ENCODE measurements at regions not wholly inside any gene's neighbourhood (a gene's known extent, or its start where the extent isn't known, plus 50 kb on each side); places are given as distances from the start of the nearest gene placed in this dataset.
"Not testable (repeated sequence)": the region's sequence is repeated elsewhere in the genome, so short reads cannot be mapped to it uniquely, and the experiment has no call there.

GRCh38 chr5:38645508-38645907, 89.1 kb upstream of the LIFR start:
- DNase-seq: no peak

DNA sequence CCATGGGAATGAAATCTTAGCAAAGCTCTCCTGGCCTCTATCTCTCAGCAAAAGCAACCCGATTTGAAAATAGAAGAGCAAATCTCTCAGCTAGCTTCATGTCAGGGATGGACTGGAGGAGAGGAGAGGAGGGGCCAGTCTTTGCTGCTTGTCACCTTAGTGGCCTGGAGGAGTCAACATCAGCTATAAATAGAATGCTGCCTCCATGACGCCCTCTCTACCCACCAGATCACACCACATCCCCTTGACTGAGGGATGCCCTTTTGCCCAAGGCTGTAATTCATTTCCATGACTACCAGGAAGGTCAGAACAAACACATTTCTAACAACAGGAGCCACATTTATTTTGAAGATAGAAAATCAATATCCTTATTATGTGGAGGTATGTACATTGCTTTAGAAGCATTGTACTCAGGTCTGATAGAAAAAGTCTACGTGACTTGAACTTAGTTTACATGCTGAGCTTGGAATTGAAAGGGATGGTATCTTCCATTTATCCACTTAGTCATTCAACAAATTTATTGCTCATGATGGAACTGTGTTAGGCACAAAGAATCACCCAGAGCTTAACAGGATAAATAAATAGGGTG, 92.4 kb upstream of the LIFR start:
- DNase-seq: no peak

DNA sequence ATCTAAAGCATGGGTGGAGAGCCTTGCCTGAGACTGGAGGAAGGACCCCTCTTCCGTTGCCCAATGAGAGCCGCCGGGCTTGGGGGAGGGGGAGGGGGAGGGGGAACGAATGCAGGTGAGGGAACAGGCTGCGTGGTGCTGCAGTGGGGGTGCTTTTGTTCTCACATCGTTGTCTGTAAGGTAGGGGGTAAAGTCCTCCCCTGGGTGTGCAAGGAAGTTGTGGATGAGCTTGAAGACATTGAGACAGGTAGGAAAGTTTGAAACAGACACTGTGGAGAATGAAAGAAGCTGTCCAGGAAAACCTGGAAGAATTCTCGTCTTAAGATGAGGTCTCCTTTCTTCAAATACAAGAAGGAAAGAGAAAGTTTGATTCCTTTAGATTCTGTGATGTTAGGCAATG, 94.1 kb upstream of the LIFR start:
- DNase-seq: no peak

GRCh38 chr5:38650946-38651345, 94.5 kb upstream of the LIFR start:
- peak; percentile 22 for DNase-seq

- DNase-seq: no peak
These were observed 95.4 kb upstream of the LIFR start for GRCh38 chr5:38651806-38652205.

DNA sequence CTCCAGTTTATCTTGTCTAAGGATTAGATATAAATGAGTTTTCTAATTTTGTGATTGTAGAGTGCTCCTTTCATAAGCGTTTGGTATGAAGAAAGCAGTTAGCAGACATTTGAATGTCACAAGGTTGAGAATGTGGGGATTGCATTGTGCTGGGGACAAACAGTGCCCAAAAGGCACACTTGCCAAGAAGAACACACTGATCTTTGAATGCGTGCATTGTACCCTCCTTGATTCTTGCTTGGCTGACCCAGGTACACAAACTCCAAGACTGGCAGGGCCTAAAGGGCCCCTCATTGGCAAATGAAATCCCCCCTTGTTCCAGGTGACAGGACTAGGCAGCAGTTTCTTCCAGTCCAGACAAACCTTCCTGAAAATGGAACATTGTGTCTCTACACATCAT, 96.9 kb upstream of the LIFR start:
- no peak for DNase-seq

DNA sequence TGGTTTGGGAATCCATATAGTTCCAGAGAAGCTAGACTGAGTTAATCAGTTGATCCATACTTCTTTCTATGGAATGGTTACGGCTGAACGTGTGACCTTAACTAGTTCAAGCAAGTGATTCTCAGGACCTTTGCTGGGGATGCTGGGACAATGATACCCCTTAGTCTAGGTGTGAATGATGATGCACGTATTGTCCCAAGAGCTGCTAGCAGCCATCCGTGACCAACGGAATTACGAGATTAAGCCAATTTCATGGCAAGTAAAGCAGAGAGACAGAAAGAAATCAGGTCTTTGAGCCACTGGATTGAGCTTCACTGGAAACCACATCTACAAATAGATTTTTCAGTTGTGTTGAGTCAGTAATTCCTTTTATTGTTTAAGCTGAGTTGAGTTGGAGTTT, 99.2 kb upstream of the LIFR start:
- no peak for DNase-seq

DNA sequence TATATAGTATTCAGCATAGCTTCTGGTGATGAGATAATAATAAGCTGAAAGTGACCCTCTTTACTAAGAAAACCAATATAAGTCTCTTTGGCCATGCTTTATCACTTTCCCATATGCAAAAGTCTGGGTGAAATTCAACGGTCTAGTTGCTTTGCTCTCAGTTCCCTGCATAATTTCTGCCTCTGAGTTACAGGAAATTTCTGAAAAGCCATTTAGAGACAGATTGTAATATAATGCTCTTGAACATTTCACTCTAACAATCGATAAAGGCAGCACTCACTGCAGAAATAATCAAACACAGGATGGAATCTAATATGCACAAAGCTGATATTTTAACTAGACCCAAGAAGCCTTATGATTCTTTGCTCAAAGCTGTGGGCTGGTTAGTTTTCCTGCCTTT, 100.1 kb upstream of the LIFR start:
- no peak for DNase-seq

- DNase-seq: no peak
These were observed 100.6 kb upstream of the LIFR start for GRCh38 chr5:38657020-38657419.

GRCh38 chr5:38660194-38660668, 103.8 kb upstream of the LIFR start:
- DNase-seq: peak; percentile 98

GRCh38 chr5:38662090-38662489, 105.6 kb upstream of the LIFR start:
- DNase-seq: no peak

GRCh38 chr5:38663249-38663648, 106.8 kb upstream of the LIFR start:
- DNase-seq: no peak

GRCh38 chr5:38666668-38667498, 110.4 kb upstream of the LIFR start:
- no peak for DNase-seq

GRCh38 chr5:38667499-38667776, 111.0 kb upstream of the LIFR start:
- DNase-seq: no peak

GRCh38 chr5:38669361-38669880, 113.0 kb upstream of the LIFR start:
- DNase-seq: no peak

DNA sequence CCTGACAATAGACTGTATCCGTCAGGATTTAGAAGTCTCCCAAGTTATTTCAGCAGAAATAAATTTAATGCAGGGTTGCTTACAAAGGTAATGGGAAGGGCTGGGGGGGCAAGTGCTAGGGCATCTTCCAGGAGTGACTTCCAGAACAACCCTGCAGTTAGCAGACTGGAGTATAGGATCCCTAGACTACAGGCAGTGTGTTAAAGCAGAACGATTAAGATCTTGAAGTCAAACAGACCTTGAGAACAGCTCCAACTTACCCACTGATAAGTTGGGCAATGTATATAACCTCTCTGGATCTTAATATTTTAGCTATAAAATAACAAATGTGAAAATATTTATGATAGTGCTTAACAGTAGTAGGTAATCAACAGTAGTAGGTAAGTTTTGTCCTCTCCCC, 113.6 kb upstream of the LIFR start:
- DNase-seq: no peak

DNA sequence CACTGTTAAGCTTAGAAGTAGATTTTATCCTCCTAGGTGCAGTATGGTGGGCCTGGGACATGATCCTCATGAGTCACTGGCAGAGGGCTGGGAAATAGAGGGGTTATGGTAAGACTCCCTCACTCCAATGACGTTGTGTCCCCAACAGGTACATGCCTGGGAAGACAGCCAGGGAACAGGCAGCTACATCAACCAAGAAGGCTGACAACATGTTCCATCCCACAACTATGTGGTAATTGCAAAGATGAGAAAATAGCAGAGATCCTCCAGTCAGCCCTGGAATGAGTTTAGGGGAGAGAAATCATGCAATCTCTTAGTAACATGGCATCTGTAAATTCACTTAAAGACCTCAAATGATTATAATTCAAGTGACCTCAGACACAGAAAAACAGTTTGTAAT, 114.4 kb upstream of the LIFR start:
- DNase-seq: no peak

GRCh38 chr5:38672059-38672788, 115.8 kb upstream of the LIFR start:
- DNase-seq: no peak

- DNase-seq: no peak
These were observed 117.2 kb upstream of the LIFR start for GRCh38 chr5:38673671-38674071.

- no peak for DNase-seq
These were observed 119.0 kb upstream of the LIFR start for GRCh38 chr5:38675443-38675842.

DNA sequence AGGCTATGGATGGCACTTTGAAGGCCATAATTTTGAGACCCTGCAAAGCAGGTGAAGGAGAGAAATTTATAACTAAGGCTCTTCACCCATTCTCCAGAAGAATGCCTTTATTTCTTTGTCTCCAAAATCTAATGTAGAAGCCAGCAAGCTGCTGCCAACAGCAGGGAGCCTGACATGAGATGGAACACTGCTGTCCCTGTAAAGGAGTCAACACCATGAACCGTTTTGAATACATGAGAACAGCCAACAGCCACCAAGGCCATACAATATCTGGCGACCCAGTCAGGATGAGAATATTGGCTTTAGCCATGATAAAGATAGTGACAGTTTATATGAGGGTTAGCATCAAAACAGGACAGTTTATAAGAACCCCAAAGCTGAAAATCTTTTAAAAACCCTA, 121.2 kb upstream of the LIFR start:
- no peak for DNase-seq

- DNase-seq: no peak
These were observed 121.6 kb upstream of the LIFR start for GRCh38 chr5:38678076-38678475.

- not testable (repeated sequence) for DNase-seq
These were observed 122.3 kb upstream of the LIFR start for GRCh38 chr5:38678697-38679096.

Data from NCI-H2029 (cell line).